ENCODE measurements at regions not wholly inside any gene's neighbourhood (a gene's known extent, or its start where the extent isn't known, plus 50 kb on each side); places are given as distances from the start of the nearest gene placed in this dataset.

DNA sequence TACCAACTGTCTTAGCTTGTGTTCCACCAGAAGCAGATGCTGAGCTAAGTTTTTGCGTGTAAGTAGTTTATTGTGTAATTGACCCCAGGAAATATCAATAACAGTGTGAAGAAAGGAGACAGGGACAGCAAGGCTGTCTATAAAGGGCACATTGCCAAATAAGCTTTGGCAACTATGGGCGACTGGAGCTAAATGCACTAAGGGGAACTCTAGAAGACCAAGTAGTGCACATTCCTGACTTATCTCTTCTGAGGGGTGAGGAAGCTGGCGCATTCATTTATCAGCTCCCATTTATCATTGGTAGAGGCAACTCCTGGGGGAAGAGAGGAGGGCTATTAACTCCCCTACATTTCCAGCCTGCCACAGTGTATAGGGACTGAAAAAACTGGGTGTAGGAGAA is 135.0 kb downstream of the DLEU7 start:
- Mint-ChIP-seq H3K27me3 (peaks cover 12% of the 10 kb centered on the region), H3K36me3 (ENCODE audit: low read depth) (no peaks in the 10 kb centered on the region), H3K4me1 (peaks cover 3% of the 10 kb centered on the region), H3K27ac (no peak overlapping the region), H3K4me3 (no peak overlapping the region), H3K9me3 (no peaks in the 10 kb centered on the region)
- ChIA-PET POLR2A (no interaction called here), CTCF (no interaction called here)
- no peak for DNase-seq

GRCh38 chr13:50709058-50709457 is 134.4 kb downstream of the DLEU7 start:
- Mint-ChIP-seq H3K27me3 (peaks cover 12% of the 10 kb centered on the region), H3K36me3 (ENCODE audit: low read depth) (no peaks in the 10 kb centered on the region), H3K9me3 (no peaks in the 10 kb centered on the region), H3K4me3 (no peak overlapping the region), H3K4me1 (peaks cover 9% of the 10 kb centered on the region), H3K27ac (no peak overlapping the region)
- no peak for DNase-seq
- POLR2A ChIA-PET = no interaction called here
- CTCF ChIA-PET = no interaction called here

DNA sequence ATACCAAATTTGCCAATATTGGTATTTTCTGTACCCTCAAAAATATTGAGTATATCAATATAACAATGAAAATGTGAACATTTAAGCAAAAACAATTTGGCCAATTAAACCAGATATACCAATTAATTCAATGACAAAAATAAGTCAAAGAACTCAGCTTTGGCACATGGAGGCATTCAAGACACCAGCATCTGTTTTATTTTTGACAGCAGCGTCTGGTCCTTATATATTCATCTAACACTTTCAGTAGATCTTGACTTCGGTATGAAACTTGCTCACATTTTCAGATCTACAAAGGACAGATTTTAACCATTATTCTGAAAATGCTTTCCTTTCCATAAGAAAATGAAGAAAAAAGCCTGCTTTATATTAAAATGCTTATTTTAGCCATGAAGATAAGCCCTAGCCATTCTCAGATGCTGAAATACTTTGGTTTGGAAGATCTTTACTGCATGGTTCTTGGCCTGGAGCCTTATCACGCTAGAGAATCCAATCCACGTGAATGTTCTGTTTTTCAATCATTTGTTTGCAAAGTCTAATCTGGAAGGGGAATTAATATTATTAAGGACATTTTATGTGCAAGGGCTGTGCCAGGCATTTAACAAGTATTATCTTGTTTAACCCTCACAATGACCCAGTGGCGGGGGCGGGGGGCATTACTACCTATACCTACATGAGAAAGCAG is 132.2 kb downstream of the DLEU7 start:
- ChIA-PET POLR2A (no interaction called here), CTCF (no interaction called here)
- no peak overlapping the region for H3K4me3 Mint-ChIP-seq
- no peak for DNase-seq
- peaks cover 15% of the 10 kb centered on the region for H3K4me1 Mint-ChIP-seq
- peaks cover 1% of the 10 kb centered on the region for H3K36me3 Mint-ChIP-seq (ENCODE audit: low read depth)
- no peaks in the 10 kb centered on the region for H3K9me3 Mint-ChIP-seq
- peaks cover 14% of the 10 kb centered on the region for H3K27me3 Mint-ChIP-seq
- no peak overlapping the region for H3K27ac Mint-ChIP-seq

DNA sequence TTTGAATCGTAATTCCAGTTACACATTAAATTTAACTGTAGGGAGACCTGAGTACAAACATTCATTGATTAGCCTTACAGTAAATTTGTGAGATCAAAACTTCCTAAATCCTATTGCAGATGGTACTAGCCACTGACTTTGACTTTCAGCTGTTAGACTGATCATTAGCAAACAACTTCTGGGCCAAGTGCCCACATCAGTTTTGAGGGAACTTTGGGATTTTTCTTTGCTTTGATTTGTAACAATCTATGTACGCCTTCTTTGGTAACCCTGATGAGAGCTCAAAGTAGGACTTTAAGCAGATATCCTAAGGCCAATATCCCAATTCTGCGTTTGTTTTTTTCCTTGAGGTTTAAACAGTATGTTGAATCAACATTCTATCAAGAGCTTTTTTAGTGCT is 131.5 kb downstream of the DLEU7 start:
- DNase-seq = no peak
- peaks cover 15% of the 10 kb centered on the region for H3K4me1 Mint-ChIP-seq
- no peaks in the 10 kb centered on the region for H3K9me3 Mint-ChIP-seq
- ChIA-PET POLR2A (no interaction called here), CTCF (no interaction called here)
- no peak overlapping the region for H3K27ac Mint-ChIP-seq
- H3K36me3 Mint-ChIP-seq (ENCODE audit: low read depth) = peaks cover 1% of the 10 kb centered on the region
- no peak overlapping the region for H3K4me3 Mint-ChIP-seq
- peaks cover 14% of the 10 kb centered on the region for H3K27me3 Mint-ChIP-seq

- Mint-ChIP-seq H3K4me3 (no peak overlapping the region), H3K36me3 (ENCODE audit: low read depth) (peaks cover 1% of the 10 kb centered on the region), H3K27ac (no peak overlapping the region), H3K4me1 (peaks cover 15% of the 10 kb centered on the region), H3K9me3 (no peaks in the 10 kb centered on the region), H3K27me3 (peaks cover 16% of the 10 kb centered on the region)
- DNase-seq = no peak
- ChIA-PET POLR2A (no interaction called here), CTCF (no interaction called here)
Observed at GRCh38 chr13:50712456-50712855, 131.0 kb downstream of the DLEU7 start.

- H3K36me3 Mint-ChIP-seq (ENCODE audit: low read depth) = peaks cover 1% of the 10 kb centered on the region
- no peak overlapping the region for H3K27ac Mint-ChIP-seq
- H3K27me3 Mint-ChIP-seq = peaks cover 16% of the 10 kb centered on the region
- ChIA-PET CTCF (interaction anchor here (1.2 to 1.6 kb wide), 2 partner anchors 18 to 23 kb away, joined by 4 to 6 read pairs; no protein-coding TSS in a partner anchor), POLR2A (no interaction called here)
- H3K9me3 Mint-ChIP-seq = no peaks in the 10 kb centered on the region
- no peak for DNase-seq
- H3K4me1 Mint-ChIP-seq = peaks cover 15% of the 10 kb centered on the region
- H3K4me3 Mint-ChIP-seq = no peak overlapping the region
Observed at GRCh38 chr13:50712881-50713280, 130.6 kb downstream of the DLEU7 start.

DNA sequence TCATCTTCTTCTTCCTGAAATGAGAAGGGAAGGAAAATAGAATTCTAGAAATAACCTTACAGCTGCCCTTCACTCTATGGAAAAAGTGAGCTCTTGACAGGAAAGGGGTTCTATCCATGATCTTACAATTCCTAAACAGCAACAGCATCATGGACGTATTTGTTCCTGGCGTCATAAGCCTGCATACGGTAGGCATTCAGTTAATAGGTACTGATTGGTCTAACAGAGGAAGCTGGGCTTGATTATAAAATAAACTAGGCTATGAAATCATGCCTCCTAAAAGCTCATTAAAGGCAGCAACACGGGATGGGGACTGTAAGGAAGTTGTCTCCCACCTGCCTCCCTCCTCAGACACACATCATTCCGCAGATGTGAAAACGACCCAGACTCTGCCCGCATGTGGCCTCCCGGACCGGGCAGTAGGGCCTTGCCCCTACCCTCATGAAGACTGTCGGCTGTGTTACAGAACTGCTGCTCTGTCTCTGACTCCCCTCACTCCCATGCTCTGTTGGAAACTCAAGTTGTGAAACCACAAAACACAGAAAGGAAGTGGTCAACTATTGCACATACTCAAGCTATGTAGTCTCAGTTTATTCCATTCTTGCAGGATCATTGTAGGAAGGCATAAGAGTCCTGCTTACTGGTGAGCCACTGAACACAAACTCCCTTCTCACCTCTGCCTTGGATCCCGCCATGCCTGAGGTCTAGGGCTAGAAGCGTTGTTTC is 129.8 kb downstream of the DLEU7 start:
- Mint-ChIP-seq H3K27me3 (peaks cover 19% of the 10 kb centered on the region), H3K4me3 (peak overlapping the region; percentile 1), H3K9me3 (no peaks in the 10 kb centered on the region), H3K27ac (peak overlapping the region; percentile 10), H3K36me3 (ENCODE audit: low read depth) (peaks cover 1% of the 10 kb centered on the region), H3K4me1 (peaks cover 15% of the 10 kb centered on the region)
- ChIA-PET POLR2A (interaction anchor here (0.5 kb wide), 1 partner anchor 125 kb away, joined by 6 read pairs; no protein-coding TSS in a partner anchor), CTCF (interaction anchor here (0.6 to 1.6 kb wide), 5 partner anchors 19 to 211 kb away, joined by 3 to 6 read pairs (median 4); no protein-coding TSS in a partner anchor)
- DNase-seq = peak; percentile 42

- Mint-ChIP-seq H3K4me3 (no peak overlapping the region), H3K27me3 (peaks cover 22% of the 10 kb centered on the region), H3K4me1 (peaks cover 15% of the 10 kb centered on the region), H3K9me3 (no peaks in the 10 kb centered on the region), H3K27ac (no peak overlapping the region), H3K36me3 (ENCODE audit: low read depth) (peaks cover 1% of the 10 kb centered on the region)
- POLR2A ChIA-PET = no interaction called here
- no peak for DNase-seq
- CTCF ChIA-PET = interaction anchor here (0.9 kb wide), 1 partner anchor 53 kb away, joined by 3 read pairs; no protein-coding TSS in a partner anchor
Observed at GRCh38 chr13:50714891-50715290, 128.6 kb downstream of the DLEU7 start.

GRCh38 chr13:50715402-50716146 is 127.9 kb downstream of the DLEU7 start:
- DNase-seq = no peak
- ChIA-PET CTCF (no interaction called here), POLR2A (no interaction called here)
- Mint-ChIP-seq H3K27ac (no peak overlapping the region), H3K4me3 (no peak overlapping the region), H3K36me3 (ENCODE audit: low read depth) (peaks cover 1% of the 10 kb centered on the region), H3K4me1 (peaks cover 15% of the 10 kb centered on the region), H3K9me3 (no peaks in the 10 kb centered on the region), H3K27me3 (peaks cover 22% of the 10 kb centered on the region)

DNA sequence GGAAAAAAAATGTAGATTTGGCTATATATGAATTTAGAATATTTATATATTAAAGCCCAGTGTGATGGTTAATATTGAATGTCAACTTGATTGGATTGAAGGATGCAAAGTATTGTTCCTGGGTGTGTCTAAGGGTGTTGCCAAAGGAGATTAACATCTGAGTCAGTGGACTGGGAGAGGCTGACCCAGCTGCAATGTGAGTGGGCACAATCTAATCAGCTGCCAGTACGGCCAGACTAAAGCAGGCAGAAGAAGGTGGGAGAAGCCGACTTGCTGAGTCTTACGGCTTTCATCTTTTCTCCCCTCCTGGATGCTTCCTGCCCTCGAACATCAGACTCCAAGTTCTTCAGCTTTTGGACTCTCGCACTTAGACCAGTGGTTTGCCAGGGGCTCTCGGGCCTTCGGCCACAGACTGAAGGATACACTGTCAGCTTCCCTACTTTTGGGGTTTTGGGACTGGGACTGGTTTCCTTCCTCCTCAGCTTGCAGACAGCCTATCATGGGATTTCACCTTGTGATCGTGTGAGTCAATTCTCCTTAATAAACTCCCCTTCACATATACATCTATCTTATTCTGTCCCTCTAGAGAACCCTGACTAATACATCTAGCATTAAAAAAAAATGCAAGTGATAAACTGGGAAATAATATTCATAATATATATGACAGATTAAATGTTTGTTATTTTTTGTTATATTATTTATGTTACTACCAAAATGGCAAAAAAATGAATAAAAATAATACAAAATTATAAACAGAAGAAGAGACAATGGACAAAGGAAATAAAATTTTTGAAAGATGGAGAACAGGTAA is 122.4 kb downstream of the DLEU7 start:
- no peaks in the 10 kb centered on the region for H3K36me3 Mint-ChIP-seq (ENCODE audit: low read depth)
- CTCF ChIA-PET = no interaction called here
- H3K27me3 Mint-ChIP-seq = peaks cover 11% of the 10 kb centered on the region
- DNase-seq = no peak
- H3K4me3 Mint-ChIP-seq = no peak overlapping the region
- H3K4me1 Mint-ChIP-seq = no peaks in the 10 kb centered on the region
- no peak overlapping the region for H3K27ac Mint-ChIP-seq
- peaks cover 2% of the 10 kb centered on the region for H3K9me3 Mint-ChIP-seq
- POLR2A ChIA-PET = no interaction called here

- Mint-ChIP-seq H3K9me3 (peaks cover 2% of the 10 kb centered on the region), H3K36me3 (ENCODE audit: low read depth) (no peaks in the 10 kb centered on the region), H3K27me3 (peaks cover 11% of the 10 kb centered on the region), H3K4me3 (no peak overlapping the region), H3K4me1 (no peaks in the 10 kb centered on the region), H3K27ac (no peak overlapping the region)
- no peak for DNase-seq
- ChIA-PET POLR2A (no interaction called here), CTCF (no interaction called here)
Observed at GRCh38 chr13:50721672-50721992, 121.9 kb downstream of the DLEU7 start.

- Mint-ChIP-seq H3K27ac (no peak overlapping the region), H3K27me3 (peaks cover 9% of the 10 kb centered on the region), H3K4me3 (no peak overlapping the region), H3K36me3 (ENCODE audit: low read depth) (no peaks in the 10 kb centered on the region), H3K9me3 (peaks cover 2% of the 10 kb centered on the region), H3K4me1 (no peaks in the 10 kb centered on the region)
- CTCF ChIA-PET = no interaction called here
- POLR2A ChIA-PET = no interaction called here
- DNase-seq = no peak
Observed at GRCh38 chr13:50722440-50723125, 120.9 kb downstream of the DLEU7 start.
